ENCODE measurements at regions not wholly inside any gene's neighbourhood (a gene's known extent, or its start where the extent isn't known, plus 50 kb on each side); places are given as distances from the start of the nearest gene placed in this dataset.

- TF ChIP-seq CTCF (IDR thresholded peaks at IDR 0.05; ENCODE audit: extremely low read depth, insufficient read depth, missing control alignments), result no peak
- DNase-seq (ENCODE audit: low spot score), result no peak
- in situ Hi-C loops (cut with MboI; ENCODE audit: low pct_unique_long_range_greater_than_20kb, low sequenced_read_pairs, unreplicated experiment), result no loop called here
Measured at GRCh38 chrX:99383786-99384185, 1026.3 kb downstream of the PCDH19 start.

GRCh38 chrX:99371976-99372595 is 1038.0 kb downstream of the PCDH19 start:
- no peak for TF ChIP-seq CTCF (IDR thresholded peaks at IDR 0.05; ENCODE audit: extremely low read depth, insufficient read depth, missing control alignments)
- DNase-seq (ENCODE audit: low spot score), result no peak
- in situ Hi-C loops (cut with MboI; ENCODE audit: low pct_unique_long_range_greater_than_20kb, low sequenced_read_pairs, unreplicated experiment), result no loop called here

GRCh38 chrX:99353412-99353811 is 1056.7 kb downstream of the PCDH19 start:
- no peak for TF ChIP-seq CTCF (IDR thresholded peaks at IDR 0.05; ENCODE audit: extremely low read depth, insufficient read depth, missing control alignments)
- DNase-seq (ENCODE audit: low spot score), result no peak
- in situ Hi-C loops (cut with MboI; ENCODE audit: low pct_unique_long_range_greater_than_20kb, low sequenced_read_pairs, unreplicated experiment), result no loop called here

- no peak for TF ChIP-seq CTCF (IDR thresholded peaks at IDR 0.05; ENCODE audit: extremely low read depth, insufficient read depth, missing control alignments)
- DNase-seq (ENCODE audit: low spot score), result no peak
- in situ Hi-C loops (cut with MboI; ENCODE audit: low pct_unique_long_range_greater_than_20kb, low sequenced_read_pairs, unreplicated experiment), result no loop called here
Measured at GRCh38 chrX:99348256-99348655, 1061.8 kb downstream of the PCDH19 start.

GRCh38 chrX:99308302-99308701 is 1101.8 kb downstream of the PCDH19 start:
- no peak for DNase-seq (ENCODE audit: low spot score)
- in situ Hi-C loops (cut with MboI; ENCODE audit: low pct_unique_long_range_greater_than_20kb, low sequenced_read_pairs, unreplicated experiment), result no loop called here
- TF ChIP-seq CTCF (IDR thresholded peaks at IDR 0.05; ENCODE audit: extremely low read depth, insufficient read depth, missing control alignments), result no peak

GRCh38 chrX:99305573-99305972 is 1104.5 kb downstream of the PCDH19 start:
- TF ChIP-seq CTCF (IDR thresholded peaks at IDR 0.05; ENCODE audit: extremely low read depth, insufficient read depth, missing control alignments), result no peak
- DNase-seq (ENCODE audit: low spot score), result no peak
- in situ Hi-C loops (cut with MboI; ENCODE audit: low pct_unique_long_range_greater_than_20kb, low sequenced_read_pairs, unreplicated experiment), result no loop called here

Data from GM13977 (cell line).